HCT116 (cell line): ENCODE measurements at regions not wholly inside any gene's neighbourhood (a gene's known extent, or its start where the extent isn't known, plus 50 kb on each side); places are given as distances from the start of the nearest gene placed in this dataset.

Source experiments
- ATAC-seq: fragments of 200-7000 bp; cut with Tn5 transposase; 2 replicates; pipeline ENCODE4 v1.9.1; 2020; ENCODE audit warnings: mild to moderate bottlenecking, moderate library complexity
- BruUV-seq: library from RNA; stranded (reverse); fragments of 400-500 nt; replicated peaks from 2 replicates; lab custom pipeline; 2021; lab: Mats Ljungman, UMichigan
- CTCF ChIA-PET: fragments of 300-600 bp; sonication (Branson Sonifier 250); formaldehyde crosslinking; loops from one replicate; lab custom pipeline; 2021; ENCODE audit warnings: antibody characterized with exemption; lab: Charles Lee
- POLR2A ChIA-PET: fragments of 300-600, 350-600 bp; sonication (Branson Sonifier 250); formaldehyde crosslinking; loops from one replicate; lab custom pipeline; 2021; ENCODE audit warnings: antibody characterized with exemption; lab: Charles Lee
- RAD21 ChIA-PET, 2 experiments: fragments of 300-600 bp; sonication (Branson Sonifier 250); formaldehyde crosslinking; loops; one replicate each; lab custom pipeline; 2023; ENCODE audit warnings: low total read pairs in 2 of 2; ENCODE audit not compliant: uncharacterized antibody in 2 of 2, unreplicated experiment in 2 of 2, low non-redundant PET in 1 of 2; lab: Charles Lee
- DNase-seq: peaks from one replicate; pipeline ENCODE4 v3.0.0-alpha.2; 2010; ENCODE audit warnings: low read depth, low spot score
- H2AFZ ChIP-seq: fragments of 200-600 bp; shearing (Covaris generic), sonication (generic); 2 replicates; pipeline ENCODE4 v1.6.1; 2017; ENCODE audit warnings: low read depth, mixed run types, mixed read lengths, antibody characterized with exemption, low read length; ENCODE audit not compliant: poor library complexity, severe bottlenecking
- H3K27ac ChIP-seq: 2 replicates; pipeline ENCODE4 v1.5.1; 2012; ENCODE audit warnings: low read depth, low read length
- H3K27me3 ChIP-seq: fragments of 200-600 bp; sonication (generic); 2 replicates; pipeline ENCODE4 v1.6.1; 2016; ENCODE audit warnings: mixed run types, low read length, mixed read lengths; ENCODE audit not compliant: insufficient read depth
- H3K36me3 ChIP-seq, 2 experiments: fragments of 200-500 bp in 1 of 2; fragments of 200-600 bp in 1 of 2; sonication (Bioruptor generic) in 1 of 2; sonication (generic) in 1 of 2; 2 replicates each; pipeline versions ENCODE4 v1.5.1 to v1.6.1; 2014 to 2016; ENCODE audit warnings: low read length in 2 of 2, inconsistent platforms in 1 of 2, mixed read lengths in 1 of 2, mixed run types in 1 of 2; ENCODE audit not compliant: insufficient read depth in 2 of 2, control insufficient read depth in 1 of 2
- H3K4me1 ChIP-seq, 2 experiments: fragments of 200-600 bp in 1 of 2; sonication (generic) in 1 of 2; 2 replicates each; pipeline versions ENCODE4 v1.5.1 to v1.6.1; 2012 to 2017; ENCODE audit warnings: low read length in 2 of 2, inconsistent platforms in 1 of 2, mild to moderate bottlenecking in 1 of 2, mixed read lengths in 1 of 2, mixed run types in 1 of 2, moderate library complexity in 1 of 2; ENCODE audit not compliant: insufficient read depth in 2 of 2, control insufficient read depth in 1 of 2
- H3K4me2 ChIP-seq: fragments of 200-600 bp; sonication (generic); 2 replicates; pipeline ENCODE4 v1.6.1; 2017; ENCODE audit warnings: mixed run types, low read length, mixed read lengths
- H3K4me3 ChIP-seq, 2 experiments: fragments of 200-600 bp in 1 of 2; sonication (generic) in 1 of 2; replicated peaks in 1 of 2; 2 replicates each; pipeline ENCODE4 v1.5.1; 2011 to 2016; ENCODE audit warnings: low read length in 2 of 2, control low read depth in 1 of 2, low read depth in 1 of 2, mild to moderate bottlenecking in 1 of 2, mixed read lengths in 1 of 2, mixed run types in 1 of 2
- H3K79me2 ChIP-seq: fragments of 200-600 bp; sonication (generic); 2 replicates; pipeline ENCODE4 v1.6.1; 2017; ENCODE audit warnings: mild to moderate bottlenecking, mixed run types, low read length, moderate library complexity, mixed read lengths; ENCODE audit not compliant: insufficient read depth
- H3K9ac ChIP-seq: fragments of 200-600 bp; sonication (generic); 2 replicates; pipeline ENCODE4 v1.6.1; 2016; ENCODE audit warnings: low read length, mixed read lengths
- H3K9me2 ChIP-seq: fragments of 200-600 bp; sonication (generic), shearing (Covaris generic); 2 replicates; pipeline ENCODE4 v1.6.1; 2017; ENCODE audit warnings: mixed run types, mild to moderate bottlenecking, moderate library complexity; ENCODE audit not compliant: insufficient read depth
- H3K9me3 ChIP-seq, 2 experiments: fragments of 200-500 bp in 1 of 2; fragments of 200-600 bp in 1 of 2; sonication (Bioruptor generic) in 1 of 2; sonication (generic) in 1 of 2; 2 replicates each; pipeline ENCODE4 v1.6.1; 2014 to 2017; ENCODE audit warnings: low read length in 2 of 2, mixed read lengths in 2 of 2, inconsistent platforms in 1 of 2, low read depth in 1 of 2, mild to moderate bottlenecking in 1 of 2, mixed run types in 1 of 2, moderate library complexity in 1 of 2; ENCODE audit not compliant: control insufficient read depth in 1 of 2, insufficient read depth in 1 of 2
- H4K20me1 ChIP-seq: fragments of 200-600 bp; sonication (generic), shearing (Covaris generic); 2 replicates; pipeline ENCODE4 v1.6.1; 2017; ENCODE audit warnings: mixed run types, mild to moderate bottlenecking, moderate library complexity; ENCODE audit not compliant: insufficient read depth
- CBX3 ChIP-seq: IDR thresholded peaks from 2 replicates; pipeline ENCODE4 v1.6.1; 2012; ENCODE audit warnings: low read depth
- CEBPB ChIP-seq: IDR thresholded peaks from 2 replicates; pipeline ENCODE4 v1.6.1; 2012; ENCODE audit warnings: low read depth
- EGR1 ChIP-seq: IDR thresholded peaks from 2 replicates; pipeline ENCODE4 v1.6.1; 2012; ENCODE audit warnings: low read depth
- EZH2 ChIP-seq: fragments of 200-600 bp; sonication (generic); IDR thresholded peaks from 2 replicates; pipeline ENCODE4 v1.6.1; 2017; ENCODE audit warnings: antibody characterized with exemption, mixed run types
- EZH2phosphoT487 ChIP-seq: fragments of 200-600 bp; IDR thresholded peaks from 2 replicates; pipeline ENCODE4 v1.6.1; 2018; ENCODE audit warnings: antibody characterized with exemption, borderline replicate concordance
- JUND ChIP-seq: IDR thresholded peaks from 2 replicates; pipeline ENCODE4 v1.6.1; 2012
- POLR2AphosphoS5 ChIP-seq: IDR thresholded peaks from 2 replicates; pipeline ENCODE4 v1.6.1; 2011; ENCODE audit warnings: mild to moderate bottlenecking, low read depth, low read length, moderate library complexity
- SIN3A ChIP-seq: IDR thresholded peaks from 2 replicates; pipeline ENCODE4 v1.6.1; 2012; ENCODE audit warnings: low read depth
- SRF ChIP-seq: IDR thresholded peaks from 2 replicates; pipeline ENCODE4 v1.6.1; 2012; ENCODE audit warnings: low read depth
- TCF7L2 ChIP-seq: IDR thresholded peaks from 2 replicates; pipeline ENCODE4 v1.7.0; 2011; ENCODE audit warnings: borderline replicate concordance, inconsistent platforms; ENCODE audit not compliant: insufficient read depth, insufficient read length; ENCODE audit errors: extremely low read depth
- YY1 ChIP-seq: IDR thresholded peaks from 2 replicates; pipeline ENCODE4 v1.6.1; 2011; ENCODE audit warnings: low read length, low read depth, moderate library complexity, mild to moderate bottlenecking; ENCODE audit not compliant: insufficient replicate concordance; ENCODE audit errors: extremely low read depth
- ZBTB33 ChIP-seq: IDR thresholded peaks from 2 replicates; pipeline ENCODE4 v1.6.1; 2011; ENCODE audit warnings: mild to moderate bottlenecking, low read length, moderate library complexity; ENCODE audit not compliant: insufficient replicate concordance; ENCODE audit errors: extremely low read depth
- ZFX ChIP-seq: fragments of 450-650 bp; IDR thresholded peaks from 2 replicates; pipeline ENCODE4 v1.6.1; 2017
- intact Hi-C: fragments of 100-400 bp; cut with micrococcal nuclease; formaldehyde crosslinking; loops from 2 replicates; pipeline ENCODE4 v1.10.0; 2022
- TF ChIP-seq, protein P1 (sequence below), 3 experiments: fragments of 200-600 bp in 1 of 3; sonication (generic) in 1 of 3; IDR thresholded peaks in 2 of 3; conservative IDR thresholded peaks in 1 of 3; 2 replicates each; pipeline ENCODE4 v1.5.1; 2012 to 2017; ENCODE audit warnings: low read depth in 2 of 3, low read length in 2 of 3, antibody characterized with exemption in 1 of 3, borderline replicate concordance in 1 of 3, control low read depth in 1 of 3, mild to moderate bottlenecking in 1 of 3, mixed read lengths in 1 of 3, mixed run types in 1 of 3, moderate library complexity in 1 of 3; ENCODE audit not compliant: insufficient read depth in 1 of 3
- TF ChIP-seq, protein P2 (sequence below): IDR thresholded peaks from 2 replicates; pipeline ENCODE4 v1.6.1; 2012

DNA sequence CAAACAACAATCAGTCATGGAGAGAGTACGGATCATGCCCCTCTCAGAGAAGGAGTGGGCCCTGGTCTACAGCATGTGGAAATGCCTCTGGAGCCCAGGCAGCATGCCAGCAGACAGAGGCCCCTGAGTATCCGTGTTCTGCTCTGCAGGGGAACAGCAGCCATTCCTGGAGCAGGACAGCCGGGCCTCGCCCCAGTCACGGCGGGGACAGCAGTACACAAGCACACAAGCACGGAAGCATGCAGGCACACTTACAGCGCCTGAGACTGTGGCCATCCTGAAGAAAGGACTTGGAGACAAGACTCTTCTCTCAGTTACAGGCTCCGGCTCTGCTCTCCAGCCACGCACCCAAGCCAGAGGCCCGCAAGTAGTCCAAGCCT, 102.6 kb upstream of the ALDH1B1 start:
- ChIA-PET RAD21 (no interaction called here), CTCF (no interaction called here), POLR2A (no interaction called here)
- no peaks in the 10 kb centered on the region for H3K4me1 ChIP-seq
- no peak overlapping the region for H3K4me3 ChIP-seq
- H3K36me3 ChIP-seq: no peaks in the 10 kb centered on the region
- TF ChIP-seq YY1 (no peak), CEBPB (no peak), POLR2AphosphoS5 (no peak), EGR1 (no peak), SIN3A (no peak), EZH2phosphoT487 (no peak), JUND (no peak), ZBTB33 (no peak), EZH2 (no peak), CBX3 (no peak), TCF7L2 (no peak), ZFX (no peak), SRF (no peak)
- TF ChIP-seq, protein P1, sequence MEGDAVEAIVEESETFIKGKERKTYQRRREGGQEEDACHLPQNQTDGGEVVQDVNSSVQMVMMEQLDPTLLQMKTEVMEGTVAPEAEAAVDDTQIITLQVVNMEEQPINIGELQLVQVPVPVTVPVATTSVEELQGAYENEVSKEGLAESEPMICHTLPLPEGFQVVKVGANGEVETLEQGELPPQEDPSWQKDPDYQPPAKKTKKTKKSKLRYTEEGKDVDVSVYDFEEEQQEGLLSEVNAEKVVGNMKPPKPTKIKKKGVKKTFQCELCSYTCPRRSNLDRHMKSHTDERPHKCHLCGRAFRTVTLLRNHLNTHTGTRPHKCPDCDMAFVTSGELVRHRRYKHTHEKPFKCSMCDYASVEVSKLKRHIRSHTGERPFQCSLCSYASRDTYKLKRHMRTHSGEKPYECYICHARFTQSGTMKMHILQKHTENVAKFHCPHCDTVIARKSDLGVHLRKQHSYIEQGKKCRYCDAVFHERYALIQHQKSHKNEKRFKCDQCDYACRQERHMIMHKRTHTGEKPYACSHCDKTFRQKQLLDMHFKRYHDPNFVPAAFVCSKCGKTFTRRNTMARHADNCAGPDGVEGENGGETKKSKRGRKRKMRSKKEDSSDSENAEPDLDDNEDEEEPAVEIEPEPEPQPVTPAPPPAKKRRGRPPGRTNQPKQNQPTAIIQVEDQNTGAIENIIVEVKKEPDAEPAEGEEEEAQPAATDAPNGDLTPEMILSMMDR (IDR thresholded peaks at IDR 0.05 in 2 of 3, conservative IDR thresholded peaks at IDR 0.05 in 1 of 3; ENCODE audit: borderline replicate concordance in 1 of 3, insufficient read depth in 1 of 3, low read depth in 2 of 3, low read length in 2 of 3): no peak
- TF ChIP-seq, protein P2, sequence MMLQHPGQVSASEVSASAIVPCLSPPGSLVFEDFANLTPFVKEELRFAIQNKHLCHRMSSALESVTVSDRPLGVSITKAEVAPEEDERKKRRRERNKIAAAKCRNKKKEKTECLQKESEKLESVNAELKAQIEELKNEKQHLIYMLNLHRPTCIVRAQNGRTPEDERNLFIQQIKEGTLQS: no peak
- H3K9me2 ChIP-seq: no peaks in the 10 kb centered on the region
- no peaks in the 10 kb centered on the region for H3K9me3 ChIP-seq
- no TSS peak for BruUV-seq
- H2AFZ ChIP-seq: no peak overlapping the region
- DNase-seq (no peak), ATAC-seq (no peak)
- no peaks in the 10 kb centered on the region for H3K79me2 ChIP-seq
- no peaks in the 10 kb centered on the region for H4K20me1 ChIP-seq
- H3K9ac ChIP-seq: no peak overlapping the region
- no peak overlapping the region for H3K27ac ChIP-seq
- H3K27me3 ChIP-seq: 0 out of 2 replicates have a peak, but pooled peaks cover 4% of the 10 kb centered on the region
- intact Hi-C loops: no loop called here
- no peak overlapping the region for H3K4me2 ChIP-seq
